ENCODE measurements at regions not wholly inside any gene's neighbourhood (a gene's known extent, or its start where the extent isn't known, plus 50 kb on each side); places are given as distances from the start of the nearest gene placed in this dataset.

DNA sequence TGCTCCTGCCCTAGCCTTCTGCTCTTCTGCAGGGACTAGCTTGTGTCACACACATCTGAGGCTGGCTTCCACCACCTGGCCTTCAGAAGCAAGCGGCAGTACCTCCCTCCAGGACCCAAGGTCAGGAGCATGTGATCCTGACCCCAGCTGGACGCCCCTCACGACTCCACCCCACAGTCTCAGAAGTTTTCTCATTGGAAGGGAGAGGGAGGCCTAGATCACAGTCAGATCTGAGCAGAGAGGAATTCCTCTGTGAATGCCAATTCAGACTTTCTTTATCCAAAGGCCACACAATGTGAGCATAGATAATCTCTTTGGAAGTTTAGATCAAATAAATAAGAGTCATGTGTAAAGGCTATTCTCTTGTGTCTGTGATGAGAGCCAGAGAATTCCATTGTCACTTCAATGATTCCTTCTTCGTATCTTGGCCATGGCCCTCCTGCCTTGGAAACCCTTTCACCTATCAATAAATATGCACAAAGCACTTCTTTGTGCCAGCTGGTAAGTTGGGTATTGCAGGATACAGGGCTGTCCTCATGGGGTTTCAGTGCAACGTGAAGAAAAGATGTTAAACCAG is 142.9 kb downstream of the SNX19 start:
- H3K9me3 Mint-ChIP-seq = no peaks in the 10 kb centered on the region
- H3K36me3 Mint-ChIP-seq (ENCODE audit: low read depth) = no peaks in the 10 kb centered on the region
- H3K27ac Mint-ChIP-seq = no peak overlapping the region
- H3K27me3 Mint-ChIP-seq (ENCODE audit: low read depth) = no peaks in the 10 kb centered on the region
- no peak for DNase-seq (ENCODE audit: low spot score)
- no peak overlapping the region for H3K4me3 Mint-ChIP-seq
- H3K4me1 Mint-ChIP-seq (ENCODE audit: low read depth) = no peaks in the 10 kb centered on the region

- no peak overlapping the region for H3K27ac Mint-ChIP-seq
- H3K9me3 Mint-ChIP-seq = no peaks in the 10 kb centered on the region
- H3K27me3 Mint-ChIP-seq (ENCODE audit: low read depth) = no peaks in the 10 kb centered on the region
- no peak overlapping the region for H3K4me3 Mint-ChIP-seq
- DNase-seq (ENCODE audit: low spot score) = no peak
- no peaks in the 10 kb centered on the region for H3K4me1 Mint-ChIP-seq (ENCODE audit: low read depth)
- H3K36me3 Mint-ChIP-seq (ENCODE audit: low read depth) = no peaks in the 10 kb centered on the region
Measured at GRCh38 chr11:130774703-130775102, 141.6 kb downstream of the SNX19 start.

DNA sequence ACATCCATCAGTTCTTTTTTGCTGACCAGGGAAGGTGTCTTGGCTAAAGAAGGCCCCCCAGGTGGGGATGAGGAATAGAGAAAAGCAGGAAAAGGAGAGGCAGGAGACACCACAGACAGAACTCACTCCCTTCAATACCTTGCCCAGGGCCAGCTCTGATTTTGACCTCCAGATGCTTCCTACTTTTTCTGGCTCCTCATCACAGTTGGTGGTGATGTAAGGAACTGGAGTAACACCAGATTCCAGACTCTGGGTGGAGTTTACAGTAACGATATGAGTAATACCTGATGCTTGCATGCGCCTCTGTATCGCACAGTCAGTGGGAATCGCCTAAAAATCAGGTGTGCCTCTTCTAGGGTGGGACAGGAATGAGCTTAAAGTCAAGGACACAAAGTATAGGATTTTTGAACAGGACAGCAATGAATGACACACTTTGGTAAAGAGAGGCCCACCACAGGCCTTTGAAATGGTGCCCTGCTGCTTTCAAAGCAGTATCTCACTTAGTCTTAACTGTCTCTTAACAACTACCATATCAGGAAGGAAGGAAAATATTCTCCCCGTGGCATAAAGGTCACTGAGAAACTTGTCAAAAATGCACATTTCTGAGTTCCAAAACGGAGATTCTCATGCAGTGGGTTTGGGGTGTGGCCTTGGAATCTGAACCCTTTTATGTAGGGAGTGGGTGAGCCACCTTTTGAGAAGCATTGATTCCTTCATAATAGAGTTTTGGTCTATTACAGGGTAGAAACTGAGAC is 140.8 kb downstream of the SNX19 start:
- no peak overlapping the region for H3K4me3 Mint-ChIP-seq
- no peaks in the 10 kb centered on the region for H3K27me3 Mint-ChIP-seq (ENCODE audit: low read depth)
- no peak overlapping the region for H3K27ac Mint-ChIP-seq
- H3K9me3 Mint-ChIP-seq = no peaks in the 10 kb centered on the region
- no peak for DNase-seq (ENCODE audit: low spot score)
- no peaks in the 10 kb centered on the region for H3K4me1 Mint-ChIP-seq (ENCODE audit: low read depth)
- H3K36me3 Mint-ChIP-seq (ENCODE audit: low read depth) = no peaks in the 10 kb centered on the region

- Mint-ChIP-seq H3K36me3 (ENCODE audit: low read depth) (no peaks in the 10 kb centered on the region), H3K4me3 (no peak overlapping the region), H3K4me1 (ENCODE audit: low read depth) (no peaks in the 10 kb centered on the region), H3K27ac (no peak overlapping the region), H3K9me3 (no peaks in the 10 kb centered on the region), H3K27me3 (ENCODE audit: low read depth) (no peaks in the 10 kb centered on the region)
- DNase-seq (ENCODE audit: low spot score) = no peak
Measured at GRCh38 chr11:130776061-130776419, 140.2 kb downstream of the SNX19 start.

DNA sequence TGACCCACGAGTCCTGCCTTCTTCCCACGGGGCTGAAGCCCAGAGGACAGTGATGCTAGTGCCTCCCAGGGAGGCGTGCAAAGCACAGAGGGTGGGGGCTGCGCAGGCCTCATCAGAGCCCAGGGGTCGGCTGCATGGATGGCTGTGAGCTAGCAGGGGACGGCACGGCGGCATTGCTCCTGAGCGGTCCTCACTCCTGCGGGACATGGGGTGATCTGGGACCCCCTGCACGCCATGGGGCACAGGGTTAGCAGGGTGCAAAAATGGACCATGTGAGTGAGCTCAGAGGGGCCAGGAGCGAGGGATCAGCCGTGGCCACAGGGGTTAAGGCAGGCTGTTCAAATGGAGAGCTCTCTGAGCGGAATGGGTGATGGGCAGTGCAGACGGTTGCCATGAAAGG is 138.3 kb downstream of the SNX19 start:
- no peaks in the 10 kb centered on the region for H3K4me1 Mint-ChIP-seq (ENCODE audit: low read depth)
- no peaks in the 10 kb centered on the region for H3K36me3 Mint-ChIP-seq (ENCODE audit: low read depth)
- DNase-seq (ENCODE audit: low spot score) = no peak
- no peaks in the 10 kb centered on the region for H3K27me3 Mint-ChIP-seq (ENCODE audit: low read depth)
- H3K4me3 Mint-ChIP-seq = no peak overlapping the region
- H3K9me3 Mint-ChIP-seq = no peaks in the 10 kb centered on the region
- H3K27ac Mint-ChIP-seq = no peak overlapping the region

GRCh38 chr11:130778705-130779104 is 137.6 kb downstream of the SNX19 start:
- no peaks in the 10 kb centered on the region for H3K4me1 Mint-ChIP-seq (ENCODE audit: low read depth)
- DNase-seq (ENCODE audit: low spot score) = no peak
- no peaks in the 10 kb centered on the region for H3K36me3 Mint-ChIP-seq (ENCODE audit: low read depth)
- no peak overlapping the region for H3K27ac Mint-ChIP-seq
- no peaks in the 10 kb centered on the region for H3K27me3 Mint-ChIP-seq (ENCODE audit: low read depth)
- H3K9me3 Mint-ChIP-seq = no peaks in the 10 kb centered on the region
- H3K4me3 Mint-ChIP-seq = no peak overlapping the region

GRCh38 chr11:130779267-130779666 is 137.0 kb downstream of the SNX19 start:
- H3K9me3 Mint-ChIP-seq = no peaks in the 10 kb centered on the region
- no peaks in the 10 kb centered on the region for H3K27me3 Mint-ChIP-seq (ENCODE audit: low read depth)
- no peaks in the 10 kb centered on the region for H3K36me3 Mint-ChIP-seq (ENCODE audit: low read depth)
- H3K4me1 Mint-ChIP-seq (ENCODE audit: low read depth) = no peaks in the 10 kb centered on the region
- no peak overlapping the region for H3K27ac Mint-ChIP-seq
- DNase-seq (ENCODE audit: low spot score) = no peak
- H3K4me3 Mint-ChIP-seq = no peak overlapping the region

GRCh38 chr11:130779943-130780342 is 136.3 kb downstream of the SNX19 start:
- DNase-seq (ENCODE audit: low spot score) = no peak
- no peaks in the 10 kb centered on the region for H3K9me3 Mint-ChIP-seq
- H3K27ac Mint-ChIP-seq = no peak overlapping the region
- H3K36me3 Mint-ChIP-seq (ENCODE audit: low read depth) = no peaks in the 10 kb centered on the region
- no peaks in the 10 kb centered on the region for H3K27me3 Mint-ChIP-seq (ENCODE audit: low read depth)
- no peak overlapping the region for H3K4me3 Mint-ChIP-seq
- H3K4me1 Mint-ChIP-seq (ENCODE audit: low read depth) = no peaks in the 10 kb centered on the region

DNA sequence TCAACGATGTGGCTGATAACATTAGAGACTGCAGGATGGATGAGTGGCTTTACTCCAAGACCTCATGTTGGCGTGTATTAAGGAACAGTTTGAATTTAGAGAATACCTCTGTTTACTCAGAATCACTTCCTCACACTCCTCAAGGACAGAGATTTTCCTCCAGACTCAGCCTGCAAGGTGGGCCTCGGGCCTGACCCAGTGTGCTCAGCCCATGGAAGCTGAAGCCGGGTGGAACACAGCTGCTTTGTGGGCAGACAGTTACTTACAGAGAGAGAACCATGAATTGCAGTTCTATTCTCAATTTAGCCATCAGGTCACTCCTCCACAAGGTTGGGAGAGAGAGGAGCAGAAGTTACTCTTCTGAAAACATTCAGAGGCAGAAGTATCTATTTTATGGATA is 135.8 kb downstream of the SNX19 start:
- Mint-ChIP-seq H3K27me3 (ENCODE audit: low read depth) (no peaks in the 10 kb centered on the region), H3K27ac (no peak overlapping the region), H3K4me1 (ENCODE audit: low read depth) (no peaks in the 10 kb centered on the region), H3K9me3 (no peaks in the 10 kb centered on the region), H3K4me3 (no peak overlapping the region), H3K36me3 (ENCODE audit: low read depth) (no peaks in the 10 kb centered on the region)
- DNase-seq (ENCODE audit: low spot score) = no peak

DNA sequence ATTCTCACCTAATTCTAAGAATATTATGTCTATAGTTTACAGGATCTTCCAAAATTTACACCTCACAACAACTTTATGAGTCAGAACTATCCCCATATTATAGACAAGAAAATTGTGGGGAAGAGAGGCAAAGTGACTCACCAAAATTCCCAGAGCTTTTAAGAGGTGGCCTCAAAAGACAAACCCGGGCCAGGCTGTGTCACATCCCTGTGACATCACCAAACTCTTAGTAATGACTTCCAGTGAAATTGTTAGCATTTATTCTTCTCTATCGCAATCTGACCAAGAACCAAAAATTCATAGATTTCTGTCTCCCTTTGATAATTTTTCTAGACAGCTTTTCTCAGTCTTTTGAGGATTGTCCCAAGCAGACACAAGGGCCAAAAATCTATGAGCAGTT is 134.3 kb downstream of the SNX19 start:
- Mint-ChIP-seq H3K27me3 (ENCODE audit: low read depth) (no peaks in the 10 kb centered on the region), H3K9me3 (no peaks in the 10 kb centered on the region), H3K4me3 (no peak overlapping the region), H3K4me1 (ENCODE audit: low read depth) (no peaks in the 10 kb centered on the region), H3K36me3 (ENCODE audit: low read depth) (no peaks in the 10 kb centered on the region), H3K27ac (no peak overlapping the region)
- no peak for DNase-seq (ENCODE audit: low spot score)

- no peak overlapping the region for H3K27ac Mint-ChIP-seq
- H3K4me3 Mint-ChIP-seq = no peak overlapping the region
- H3K36me3 Mint-ChIP-seq (ENCODE audit: low read depth) = no peaks in the 10 kb centered on the region
- no peaks in the 10 kb centered on the region for H3K4me1 Mint-ChIP-seq (ENCODE audit: low read depth)
- H3K9me3 Mint-ChIP-seq = no peaks in the 10 kb centered on the region
- no peaks in the 10 kb centered on the region for H3K27me3 Mint-ChIP-seq (ENCODE audit: low read depth)
- DNase-seq (ENCODE audit: low spot score) = no peak
Measured at GRCh38 chr11:130782361-130783222, 133.7 kb downstream of the SNX19 start.

DNA sequence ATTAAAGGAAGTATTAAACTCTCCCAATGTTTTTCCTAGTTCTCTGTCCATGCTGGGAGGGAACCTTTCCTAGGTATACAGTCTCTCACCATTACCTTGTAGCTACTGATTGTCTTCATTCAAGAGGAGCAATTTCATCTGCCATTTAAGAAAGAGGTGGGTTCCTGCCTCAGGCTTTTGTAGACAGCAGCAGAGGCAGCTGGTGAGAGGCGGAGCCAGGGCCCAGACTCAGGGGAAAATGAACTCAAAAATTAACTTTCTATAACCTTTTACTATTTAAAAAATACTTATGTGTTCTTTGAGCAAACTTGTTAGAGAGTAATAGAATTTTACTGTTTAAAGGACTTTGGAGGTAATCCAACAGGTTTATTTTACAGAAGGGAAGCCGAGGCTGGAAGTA is 133.0 kb downstream of the SNX19 start:
- no peaks in the 10 kb centered on the region for H3K36me3 Mint-ChIP-seq (ENCODE audit: low read depth)
- no peaks in the 10 kb centered on the region for H3K27me3 Mint-ChIP-seq (ENCODE audit: low read depth)
- H3K4me3 Mint-ChIP-seq = no peak overlapping the region
- H3K4me1 Mint-ChIP-seq (ENCODE audit: low read depth) = no peaks in the 10 kb centered on the region
- H3K27ac Mint-ChIP-seq = no peak overlapping the region
- no peaks in the 10 kb centered on the region for H3K9me3 Mint-ChIP-seq
- DNase-seq (ENCODE audit: low spot score) = no peak

- Mint-ChIP-seq H3K4me1 (ENCODE audit: low read depth) (no peaks in the 10 kb centered on the region), H3K4me3 (no peak overlapping the region), H3K36me3 (ENCODE audit: low read depth) (no peaks in the 10 kb centered on the region), H3K9me3 (no peaks in the 10 kb centered on the region), H3K27me3 (ENCODE audit: low read depth) (no peaks in the 10 kb centered on the region), H3K27ac (no peak overlapping the region)
- DNase-seq (ENCODE audit: low spot score) = no peak
Measured at GRCh38 chr11:130785380-130786116, 130.7 kb downstream of the SNX19 start.

GRCh38 chr11:130786586-130786985 is 129.7 kb downstream of the SNX19 start:
- DNase-seq (ENCODE audit: low spot score) = no peak
- no peaks in the 10 kb centered on the region for H3K27me3 Mint-ChIP-seq (ENCODE audit: low read depth)
- H3K36me3 Mint-ChIP-seq (ENCODE audit: low read depth) = no peaks in the 10 kb centered on the region
- H3K4me1 Mint-ChIP-seq (ENCODE audit: low read depth) = no peaks in the 10 kb centered on the region
- H3K27ac Mint-ChIP-seq = no peak overlapping the region
- H3K4me3 Mint-ChIP-seq = no peak overlapping the region
- peaks cover 3% of the 10 kb centered on the region for H3K9me3 Mint-ChIP-seq

All from T-helper 2 cell treated with Interferon-gamma antibody and Interleukin-4, amounts not matched to agents 5 μg/mL and 100 μg/mL, for 36 hours (primary cell).